SK-N-SH (cell line): ENCODE measurements at regions not wholly inside any gene's neighbourhood (a gene's known extent, or its start where the extent isn't known, plus 50 kb on each side); places are given as distances from the start of the nearest gene placed in this dataset.

ENCODE experiments used
- CHD2 ChIP-seq: fragments of 150-350 bp; IDR thresholded peaks from 2 replicates; pipeline ENCODE4 v1.6.1; 2018; ENCODE audit warnings: low read length; ENCODE audit not compliant: partially characterized antibody
- EP300 ChIP-seq, 2 experiments: IDR thresholded peaks; 2 replicates each; pipeline versions ENCODE4 v1.4.0 to v1.6.1; 2012; ENCODE audit warnings: borderline replicate concordance in 1 of 2, low read depth in 1 of 2, low read length in 1 of 2
- EZH2phosphoT487 ChIP-seq: fragments of 200-600 bp; sonication (generic); IDR thresholded peaks from 2 replicates; pipeline ENCODE4 v1.6.1; 2017; ENCODE audit warnings: low read depth, mixed run types, mild to moderate bottlenecking, antibody characterized with exemption, moderate library complexity, borderline replicate concordance
- MEF2A ChIP-seq: IDR thresholded peaks from 2 replicates; pipeline ENCODE4 v1.4.0; 2012; ENCODE audit warnings: low read depth, borderline replicate concordance
- MXI1 ChIP-seq: IDR thresholded peaks from 2 replicates; pipeline ENCODE4 v1.6.1; 2012; ENCODE audit warnings: mild to moderate bottlenecking, low read depth, low read length, improper control_type of control experiment
- NRF1 ChIP-seq: IDR thresholded peaks from 2 replicates; pipeline ENCODE4 v1.6.1; 2012; ENCODE audit warnings: low read depth, mild to moderate bottlenecking, low read length
- RAD21 ChIP-seq: IDR thresholded peaks from 2 replicates; pipeline ENCODE4 v1.6.1; 2012; ENCODE audit warnings: mild to moderate bottlenecking, low read length
- RFX5 ChIP-seq: IDR thresholded peaks from 2 replicates; pipeline ENCODE4 v1.6.1; 2012; ENCODE audit warnings: mild to moderate bottlenecking, improper control_type of control experiment, low read length
- TAF1 ChIP-seq: IDR thresholded peaks from 2 replicates; pipeline ENCODE4 v1.6.1; 2012; ENCODE audit warnings: low read depth, mild to moderate bottlenecking, low read length, moderate library complexity, borderline replicate concordance
- TF ChIP-seq, protein P1 (sequence below): fragments of 150-350 bp; IDR thresholded peaks from 2 replicates; pipeline ENCODE4 v1.6.1; 2017; ENCODE audit warnings: antibody characterized with exemption, low read length, low read depth, borderline replicate concordance
- TF ChIP-seq, protein P2 (sequence below): fragments of 200-600 bp; sonication (generic); IDR thresholded peaks from 2 replicates; pipeline ENCODE4 v1.6.1; 2017; ENCODE audit warnings: antibody characterized with exemption, mild to moderate bottlenecking, moderate library complexity
- TF ChIP-seq, protein P3 (sequence below): IDR thresholded peaks from 2 replicates; pipeline ENCODE4 v1.4.0; 2012; ENCODE audit warnings: low read depth
- TF ChIP-seq, protein P4 (sequence below): IDR thresholded peaks from 2 replicates; pipeline ENCODE4 v1.4.0; 2012; ENCODE audit warnings: low read depth, borderline replicate concordance

DNA sequence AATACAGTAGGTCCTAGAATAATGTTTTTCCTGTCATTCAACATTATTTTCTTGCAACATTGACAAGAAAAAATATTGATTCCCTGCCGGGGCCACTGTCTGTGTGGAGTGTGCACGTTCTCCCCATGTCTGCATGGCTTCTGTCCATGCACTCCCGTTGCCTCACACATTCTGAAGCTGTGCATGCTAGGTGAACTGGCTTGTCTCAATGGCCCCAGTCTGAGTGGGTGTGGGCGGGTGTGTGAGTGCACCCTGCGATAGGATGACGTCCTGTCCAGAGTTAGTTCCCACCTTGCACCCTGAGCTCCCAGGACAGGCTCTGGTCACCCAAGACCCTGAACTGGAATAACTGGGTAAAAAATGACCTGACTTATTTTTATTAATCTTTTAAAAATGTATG is 186.1 kb downstream of the CAND1 start:
- TF ChIP-seq, protein P1, sequence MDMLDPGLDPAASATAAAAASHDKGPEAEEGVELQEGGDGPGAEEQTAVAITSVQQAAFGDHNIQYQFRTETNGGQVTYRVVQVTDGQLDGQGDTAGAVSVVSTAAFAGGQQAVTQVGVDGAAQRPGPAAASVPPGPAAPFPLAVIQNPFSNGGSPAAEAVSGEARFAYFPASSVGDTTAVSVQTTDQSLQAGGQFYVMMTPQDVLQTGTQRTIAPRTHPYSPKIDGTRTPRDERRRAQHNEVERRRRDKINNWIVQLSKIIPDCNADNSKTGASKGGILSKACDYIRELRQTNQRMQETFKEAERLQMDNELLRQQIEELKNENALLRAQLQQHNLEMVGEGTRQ: no peak
- TF ChIP-seq, protein P2, sequence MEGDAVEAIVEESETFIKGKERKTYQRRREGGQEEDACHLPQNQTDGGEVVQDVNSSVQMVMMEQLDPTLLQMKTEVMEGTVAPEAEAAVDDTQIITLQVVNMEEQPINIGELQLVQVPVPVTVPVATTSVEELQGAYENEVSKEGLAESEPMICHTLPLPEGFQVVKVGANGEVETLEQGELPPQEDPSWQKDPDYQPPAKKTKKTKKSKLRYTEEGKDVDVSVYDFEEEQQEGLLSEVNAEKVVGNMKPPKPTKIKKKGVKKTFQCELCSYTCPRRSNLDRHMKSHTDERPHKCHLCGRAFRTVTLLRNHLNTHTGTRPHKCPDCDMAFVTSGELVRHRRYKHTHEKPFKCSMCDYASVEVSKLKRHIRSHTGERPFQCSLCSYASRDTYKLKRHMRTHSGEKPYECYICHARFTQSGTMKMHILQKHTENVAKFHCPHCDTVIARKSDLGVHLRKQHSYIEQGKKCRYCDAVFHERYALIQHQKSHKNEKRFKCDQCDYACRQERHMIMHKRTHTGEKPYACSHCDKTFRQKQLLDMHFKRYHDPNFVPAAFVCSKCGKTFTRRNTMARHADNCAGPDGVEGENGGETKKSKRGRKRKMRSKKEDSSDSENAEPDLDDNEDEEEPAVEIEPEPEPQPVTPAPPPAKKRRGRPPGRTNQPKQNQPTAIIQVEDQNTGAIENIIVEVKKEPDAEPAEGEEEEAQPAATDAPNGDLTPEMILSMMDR: no peak
- TF ChIP-seq, protein P3, sequence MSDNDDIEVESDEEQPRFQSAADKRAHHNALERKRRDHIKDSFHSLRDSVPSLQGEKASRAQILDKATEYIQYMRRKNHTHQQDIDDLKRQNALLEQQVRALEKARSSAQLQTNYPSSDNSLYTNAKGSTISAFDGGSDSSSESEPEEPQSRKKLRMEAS: no peak
- TF ChIP-seq CHD2 (no peak), NRF1 (no peak), MEF2A (no peak), MXI1 (no peak), EZH2phosphoT487 (no peak), EP300 (IDR thresholded peaks at IDR 0.05; ENCODE audit: borderline replicate concordance in 1 of 2, low read depth in 1 of 2, low read length in 1 of 2) (no peak), TAF1 (no peak), RAD21 (no peak), RFX5 (no peak)
- TF ChIP-seq, protein P4, sequence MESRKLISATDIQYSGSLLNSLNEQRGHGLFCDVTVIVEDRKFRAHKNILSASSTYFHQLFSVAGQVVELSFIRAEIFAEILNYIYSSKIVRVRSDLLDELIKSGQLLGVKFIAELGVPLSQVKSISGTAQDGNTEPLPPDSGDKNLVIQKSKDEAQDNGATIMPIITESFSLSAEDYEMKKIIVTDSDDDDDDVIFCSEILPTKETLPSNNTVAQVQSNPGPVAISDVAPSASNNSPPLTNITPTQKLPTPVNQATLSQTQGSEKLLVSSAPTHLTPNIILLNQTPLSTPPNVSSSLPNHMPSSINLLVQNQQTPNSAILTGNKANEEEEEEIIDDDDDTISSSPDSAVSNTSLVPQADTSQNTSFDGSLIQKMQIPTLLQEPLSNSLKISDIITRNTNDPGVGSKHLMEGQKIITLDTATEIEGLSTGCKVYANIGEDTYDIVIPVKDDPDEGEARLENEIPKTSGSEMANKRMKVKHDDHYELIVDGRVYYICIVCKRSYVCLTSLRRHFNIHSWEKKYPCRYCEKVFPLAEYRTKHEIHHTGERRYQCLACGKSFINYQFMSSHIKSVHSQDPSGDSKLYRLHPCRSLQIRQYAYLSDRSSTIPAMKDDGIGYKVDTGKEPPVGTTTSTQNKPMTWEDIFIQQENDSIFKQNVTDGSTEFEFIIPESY: no peak
